Stromal cell of bone marrow (primary cell): ENCODE measurements at regions not wholly inside any gene's neighbourhood (a gene's known extent, or its start where the extent isn't known, plus 50 kb on each side); places are given as distances from the start of the nearest gene placed in this dataset.
"Not testable (repeated sequence)": the region's sequence is repeated elsewhere in the genome, so short reads cannot be mapped to it uniquely, and the experiment has no call there.

ENCODE experiments used
- DNase-seq: peaks from one replicate; pipeline ENCODE4 v3.0.0-alpha.2; 2012; ENCODE audit warnings: low read depth

- no peak for DNase-seq
These were observed 234.6 kb upstream of the NR5A2 start for GRCh38 chr1:199792874-199793273.

GRCh38 chr1:199794105-199794863 lies 233.2 kb upstream of the NR5A2 start:
- DNase-seq: no peak

- no peak for DNase-seq
These were observed 228.4 kb upstream of the NR5A2 start for GRCh38 chr1:199799116-199799515.

GRCh38 chr1:199804526-199804925 lies 223.0 kb upstream of the NR5A2 start:
- no peak for DNase-seq

GRCh38 chr1:199808110-199808870 lies 219.2 kb upstream of the NR5A2 start:
- DNase-seq: peak; percentile 21

GRCh38 chr1:199809311-199809710 lies 218.2 kb upstream of the NR5A2 start:
- DNase-seq: no peak

- DNase-seq: no peak
These were observed 216.3 kb upstream of the NR5A2 start for GRCh38 chr1:199811163-199811562.

GRCh38 chr1:199813198-199813597 lies 214.3 kb upstream of the NR5A2 start:
- DNase-seq: no peak

- DNase-seq: no peak
These were observed 211.6 kb upstream of the NR5A2 start for GRCh38 chr1:199815947-199816346.

GRCh38 chr1:199817266-199817665 lies 210.2 kb upstream of the NR5A2 start:
- no peak for DNase-seq

- no peak for DNase-seq
These were observed 206.3 kb upstream of the NR5A2 start for GRCh38 chr1:199821029-199821779.

GRCh38 chr1:199832451-199832850 lies 195.1 kb upstream of the NR5A2 start:
- DNase-seq: no peak

GRCh38 chr1:199834711-199835110 lies 192.8 kb upstream of the NR5A2 start:
- no peak for DNase-seq

GRCh38 chr1:199836430-199836829 lies 191.1 kb upstream of the NR5A2 start:
- DNase-seq: no peak

GRCh38 chr1:199837321-199837720 lies 190.2 kb upstream of the NR5A2 start:
- no peak for DNase-seq

- DNase-seq: not testable (repeated sequence)
These were observed 187.9 kb upstream of the NR5A2 start for GRCh38 chr1:199839608-199840007.

- not testable (repeated sequence) for DNase-seq
These were observed 184.4 kb upstream of the NR5A2 start for GRCh38 chr1:199843096-199843495.

GRCh38 chr1:199843861-199844260 lies 183.6 kb upstream of the NR5A2 start:
- no peak for DNase-seq

- DNase-seq: no peak
These were observed 180.5 kb upstream of the NR5A2 start for GRCh38 chr1:199847021-199847420.

- DNase-seq: no peak
These were observed 175.9 kb upstream of the NR5A2 start for GRCh38 chr1:199851439-199852140.

- no peak for DNase-seq
These were observed 172.7 kb upstream of the NR5A2 start for GRCh38 chr1:199854686-199855321.

- DNase-seq: no peak
These were observed 171.9 kb upstream of the NR5A2 start for GRCh38 chr1:199855580-199855979.
